ENCODE measurements at regions not wholly inside any gene's neighbourhood (a gene's known extent, or its start where the extent isn't known, plus 50 kb on each side); places are given as distances from the start of the nearest gene placed in this dataset.

DNA sequence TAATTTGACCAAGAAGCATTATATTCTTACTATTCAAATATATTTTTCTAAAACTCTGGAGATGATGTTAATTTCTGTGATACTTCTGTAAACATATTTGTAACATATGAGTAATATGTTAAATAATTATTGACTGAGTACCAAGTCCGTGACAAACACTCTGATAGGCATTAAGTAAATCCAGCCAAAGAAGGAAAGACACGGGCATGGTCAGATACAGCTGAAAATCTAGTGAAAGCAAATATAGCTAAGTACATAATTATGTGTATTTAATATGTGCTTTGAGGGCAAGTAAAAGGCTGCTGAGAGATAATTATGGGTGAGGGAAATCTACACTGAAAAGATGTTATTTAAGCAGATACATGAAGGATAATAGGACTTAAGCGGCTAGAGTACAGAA, 1263.6 kb upstream of the ADGRL3 start:
- Histone ChIP-seq H4K8ac (ENCODE audit: extremely low read depth, insufficient read depth, low read length) (no peak overlapping the region), H2AFZ (ENCODE audit: low read length) (no peak overlapping the region), H3K9ac (replicated peaks in 1 of 4; ENCODE audit: extremely low read depth in 1 of 4, low read depth in 3 of 4, low read length in 3 of 4) (no peak overlapping the region), H4K91ac (replicated peaks; ENCODE audit: insufficient read length, low read length) (no peak overlapping the region), H3K56ac (replicated peaks; ENCODE audit: insufficient read length, low read depth, low read length) (no peak overlapping the region), H2BK15ac (ENCODE audit: low read length) (no peak overlapping the region), H3K79me1 (ENCODE audit: low read depth, low read length) (no peaks in the 10 kb centered on the region), H3K36me3 (ENCODE audit: control insufficient read depth in 2 of 4, insufficient read depth in 4 of 4, low read length in 3 of 4) (no peaks in the 10 kb centered on the region), H3K9me3 (ENCODE audit: insufficient read depth in 2 of 2, low read depth in 1 of 2, low read length in 1 of 2) (no peaks in the 10 kb centered on the region), H4K20me1 (replicated peaks in 1 of 2; ENCODE audit: control insufficient read depth in 1 of 2, insufficient read depth in 2 of 2, low read length in 2 of 2) (no peaks in the 10 kb centered on the region), H3K4ac (replicated peaks; ENCODE audit: insufficient read length, low read depth, low read length) (no peak overlapping the region), H2BK20ac (ENCODE audit: low read length) (no peak overlapping the region), H2AK5ac (ENCODE audit: low read depth, low read length) (no peak overlapping the region), H3K27me3 (replicated peaks in 1 of 4; ENCODE audit: control insufficient read depth in 3 of 4, extremely low read depth in 1 of 4, insufficient read depth in 3 of 4, low read length in 3 of 4) (peaks cover 0 to 1% (median 0%) of the 10 kb centered on the region in 4 experiments; a peak in 1 of 7 replicates), H3K23ac (ENCODE audit: insufficient read length) (no peak overlapping the region), H3K23me2 (ENCODE audit: low read depth, low read length) (no peaks in the 10 kb centered on the region), H2BK12ac (ENCODE audit: low read depth, low read length) (no peak overlapping the region), H2BK5ac (ENCODE audit: low read depth, low read length) (no peak overlapping the region), H2BK120ac (replicated peaks; ENCODE audit: low read depth, low read length) (no peak overlapping the region), H3K79me2 (ENCODE audit: control insufficient read depth in 1 of 2, insufficient read depth in 2 of 2, low read length in 2 of 2) (no peaks in the 10 kb centered on the region), H3K4me2 (ENCODE audit: insufficient read depth in 1 of 2, low read depth in 2 of 2, low read length in 2 of 2) (no peak overlapping the region), H3K4me3 (ENCODE audit: extremely low read depth in 1 of 4, insufficient read depth in 2 of 4, low read depth in 3 of 4, low read length in 4 of 4) (no peak overlapping the region), H3K18ac (ENCODE audit: extremely low read depth, low read length) (no peak overlapping the region), H4K5ac (ENCODE audit: insufficient read length, low read depth, low read length) (no peak overlapping the region), H3K4me1 (replicated peaks in 1 of 4; ENCODE audit: control insufficient read depth in 3 of 4, insufficient read depth in 4 of 4, low read length in 3 of 4) (no peaks in the 10 kb centered on the region), H3K27ac (ENCODE audit: low read depth, low read length) (no peak overlapping the region), H3K14ac (ENCODE audit: insufficient read length) (no peak overlapping the region)
- DNase-seq (ENCODE audit: low read depth in 1 of 2, low spot score in 2 of 2) = no peak
- 91% methylated on average over 3 of the region's 3 CpGs; no CpG with 5 or more reads in 1 of the 2 experiments for WGBS, 2 experiments (ENCODE audit: extremely low coverage in 1 of 2, insufficient coverage in 1 of 2, insufficient read length in 1 of 2, insufficient replicate concordance in 2 of 2, low coverage in 1 of 2, low lambda C conversion rate in 2 of 2, missing lambda C conversion rate in 1 of 2)
- FAIRE-seq = no peak
- POLR2A ChIA-PET (ENCODE audit: partially characterized antibody) = no interaction called here
- CTCF ChIA-PET (ENCODE audit: partially characterized antibody) = no interaction called here
- TF ChIP-seq SP1 (IDR thresholded peaks at IDR 0.05; ENCODE audit: low read depth, low read length) (no peak), RFX5 (IDR thresholded peaks at IDR 0.05; ENCODE audit: borderline replicate concordance, low read depth, low read length) (no peak), KDM4A (IDR thresholded peaks at IDR 0.05; ENCODE audit: low read depth, low read length, severe bottlenecking) (no peak), POLR2A (IDR thresholded peaks at IDR 0.05; ENCODE audit: control extremely low read depth in 1 of 2, low read depth in 2 of 2, low read length in 2 of 2) (no peak), BACH1 (IDR thresholded peaks at IDR 0.05; ENCODE audit: low read length) (no peak), JUND (IDR thresholded peaks at IDR 0.05; ENCODE audit: low read length) (no peak), EP300 (IDR thresholded peaks at IDR 0.05; ENCODE audit: borderline replicate concordance in 1 of 2, low read depth in 2 of 2, low read length in 2 of 2) (no peak), MAFK (IDR thresholded peaks at IDR 0.05; ENCODE audit: low read depth, low read length) (no peak), EZH2 (IDR thresholded peaks at IDR 0.05; ENCODE audit: low read depth, low read length, severe bottlenecking) (no peak), GTF2F1 (IDR thresholded peaks at IDR 0.05; ENCODE audit: borderline replicate concordance, low read depth, low read length) (no peak), TAF7 (optimal IDR thresholded peaks at IDR 0.05; ENCODE audit: borderline replicate concordance, low read depth, low read length) (no peak), RAD21 (IDR thresholded peaks at IDR 0.05 in 1 of 2, conservative IDR thresholded peaks at IDR 0.05 in 1 of 2; ENCODE audit: low read depth in 2 of 2, low read length in 2 of 2) (no peak), RBBP5 (IDR thresholded peaks at IDR 0.05; ENCODE audit: borderline replicate concordance, low read depth, low read length) (no peak)
- TF ChIP-seq, protein P1, sequence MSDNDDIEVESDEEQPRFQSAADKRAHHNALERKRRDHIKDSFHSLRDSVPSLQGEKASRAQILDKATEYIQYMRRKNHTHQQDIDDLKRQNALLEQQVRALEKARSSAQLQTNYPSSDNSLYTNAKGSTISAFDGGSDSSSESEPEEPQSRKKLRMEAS (IDR thresholded peaks at IDR 0.05) = no peak
